ENCODE measurements at regions not wholly inside any gene's neighbourhood (a gene's known extent, or its start where the extent isn't known, plus 50 kb on each side); places are given as distances from the start of the nearest gene placed in this dataset.

DNA sequence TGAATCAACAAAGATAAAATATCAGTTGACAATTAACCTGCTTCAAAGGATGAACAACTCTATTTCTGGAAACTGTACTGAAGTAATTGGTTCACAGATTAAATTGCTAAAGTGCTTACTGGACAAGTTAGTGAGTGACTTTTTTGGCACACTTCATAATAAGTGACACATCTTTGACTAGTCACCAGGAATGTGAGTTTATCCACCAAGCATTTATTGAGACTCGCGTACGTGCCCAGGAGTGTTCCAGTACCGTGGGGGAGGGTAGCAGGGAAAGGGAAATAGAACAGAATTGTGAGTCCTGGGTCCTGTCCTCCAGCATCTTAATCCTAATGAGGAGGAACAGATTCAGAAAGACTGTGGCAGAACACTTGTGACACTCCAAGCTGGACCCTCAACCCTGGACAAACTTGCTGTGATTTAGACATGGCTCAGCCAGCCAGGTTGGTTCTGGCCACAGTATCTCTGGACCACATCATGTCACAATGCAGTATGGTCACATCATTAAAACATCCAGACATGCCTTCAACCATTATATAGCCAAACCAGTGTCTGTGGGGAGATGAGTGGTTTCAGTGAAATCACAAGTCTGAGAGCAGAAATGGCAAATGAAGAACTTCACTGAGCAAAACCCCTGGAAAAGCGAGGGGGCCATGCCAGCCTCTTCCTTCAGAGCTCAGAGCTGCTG, 623.1 kb downstream of the BNC2 start:
- intact Hi-C loops (cut with DNase I, micrococcal nuclease) = no loop called here
- no peak for ATAC-seq
- no peak for DNase-seq

DNA sequence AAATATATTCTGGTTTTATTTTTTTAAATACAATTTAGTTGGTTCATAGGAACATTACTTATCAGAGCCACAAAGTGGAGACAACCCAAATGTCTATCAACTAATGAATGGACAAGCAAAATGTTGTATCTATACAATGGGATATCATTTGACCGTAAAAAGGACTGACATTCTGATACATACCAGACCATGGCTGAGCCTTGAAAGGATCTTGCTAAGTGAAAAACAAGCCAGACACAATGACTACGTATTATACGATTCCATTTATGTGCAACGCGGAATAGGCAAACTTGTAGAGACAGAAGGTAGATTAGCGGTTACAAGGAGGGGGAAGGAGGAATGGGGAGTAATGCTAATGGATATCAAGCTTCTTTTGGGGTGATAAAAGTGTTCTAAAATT, 621.6 kb downstream of the BNC2 start:
- ATAC-seq = no peak
- intact Hi-C loops (cut with DNase I, micrococcal nuclease) = no loop called here

DNA sequence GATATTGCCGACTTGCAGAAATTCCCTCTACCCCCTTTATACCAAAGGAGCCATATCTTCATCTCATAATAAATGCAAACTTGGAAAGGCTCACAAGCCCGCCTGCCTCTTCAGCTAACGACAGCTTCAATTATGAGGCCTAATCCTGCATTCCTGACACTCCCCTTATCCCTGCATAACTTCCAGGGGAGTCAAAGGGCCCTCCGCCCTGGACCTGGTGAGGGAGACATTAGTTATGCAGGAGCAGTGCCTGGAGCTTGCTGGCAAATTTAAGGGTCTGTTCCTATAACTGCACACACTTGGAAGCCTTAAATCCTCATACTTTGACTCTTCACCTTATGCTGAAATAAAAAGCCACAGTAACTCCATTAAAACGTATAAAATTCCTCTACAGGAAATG, 617.9 kb downstream of the BNC2 start:
- no peak for DNase-seq
- no peak for ATAC-seq
- intact Hi-C loops (cut with DNase I, micrococcal nuclease) = no loop called here

More for the DNA sequence above, 621.6 kb downstream of the BNC2 start:
- DNase-seq = no peak

DNA sequence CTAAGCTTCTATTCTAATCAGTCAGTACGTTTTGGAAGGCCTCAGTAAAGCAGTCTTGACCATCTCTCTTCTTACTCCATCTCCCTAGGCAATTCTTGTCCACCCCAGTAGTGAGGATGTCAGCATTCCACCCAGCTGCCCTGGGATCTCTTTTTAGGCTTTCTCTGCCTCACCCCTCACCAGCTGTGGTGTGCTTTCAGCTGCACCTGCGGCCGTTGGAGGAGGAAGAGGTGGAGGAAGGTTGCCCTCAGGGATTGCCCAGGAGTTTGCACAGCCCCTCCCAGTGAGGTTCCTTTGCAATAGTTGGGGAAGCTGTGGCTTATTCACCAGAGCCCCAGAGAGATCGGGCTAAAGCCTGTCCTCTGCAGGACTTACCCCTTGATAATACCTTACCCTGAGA, 615.8 kb downstream of the BNC2 start:
- intact Hi-C loops (cut with DNase I, micrococcal nuclease) = no loop called here
- DNase-seq = no peak

DNA sequence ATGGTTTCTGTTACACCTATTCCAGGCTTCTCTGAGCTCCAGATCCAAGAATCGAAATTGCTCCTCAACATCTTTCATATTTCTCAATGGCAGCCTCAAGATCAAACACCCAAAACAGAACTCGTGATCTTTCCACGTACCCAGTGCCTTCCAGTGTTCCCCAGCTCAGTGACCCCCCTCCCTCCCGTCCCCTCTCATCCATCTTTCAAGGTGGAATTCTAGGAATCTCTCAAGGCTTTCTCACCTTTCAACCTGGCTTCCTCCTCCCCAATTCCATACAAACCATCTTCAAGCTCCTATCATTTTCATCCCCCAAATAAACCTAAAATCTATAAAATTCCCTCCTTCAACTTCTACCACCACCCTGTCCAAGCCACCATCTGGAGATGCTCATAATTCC, 615.3 kb downstream of the BNC2 start:
- no peak for ATAC-seq
- intact Hi-C loops (cut with DNase I, micrococcal nuclease) = no loop called here
- DNase-seq = no peak

More for the DNA sequence above, 615.8 kb downstream of the BNC2 start:
- ATAC-seq = no peak

DNA sequence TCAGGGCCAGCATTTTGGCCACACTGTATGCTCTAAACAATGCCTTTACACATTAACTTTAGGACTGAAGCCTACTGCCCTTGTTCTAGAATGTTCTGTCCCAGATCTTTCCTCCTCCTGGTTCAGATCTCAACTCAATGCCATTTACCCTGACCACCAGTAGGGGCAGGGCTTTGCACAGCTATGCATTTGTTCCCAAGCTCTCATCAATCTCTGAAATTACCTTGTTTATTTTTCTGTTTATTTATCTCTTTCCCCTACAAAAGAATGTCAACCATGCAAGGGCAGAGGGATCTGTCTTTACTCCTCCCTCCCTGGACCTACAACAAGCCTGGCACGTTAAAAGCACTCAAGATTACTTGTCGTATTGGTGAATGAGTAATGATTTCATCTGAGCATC, 612.9 kb downstream of the BNC2 start:
- intact Hi-C loops (cut with DNase I, micrococcal nuclease) = no loop called here
- ATAC-seq (no peak), DNase-seq (no peak)

DNA sequence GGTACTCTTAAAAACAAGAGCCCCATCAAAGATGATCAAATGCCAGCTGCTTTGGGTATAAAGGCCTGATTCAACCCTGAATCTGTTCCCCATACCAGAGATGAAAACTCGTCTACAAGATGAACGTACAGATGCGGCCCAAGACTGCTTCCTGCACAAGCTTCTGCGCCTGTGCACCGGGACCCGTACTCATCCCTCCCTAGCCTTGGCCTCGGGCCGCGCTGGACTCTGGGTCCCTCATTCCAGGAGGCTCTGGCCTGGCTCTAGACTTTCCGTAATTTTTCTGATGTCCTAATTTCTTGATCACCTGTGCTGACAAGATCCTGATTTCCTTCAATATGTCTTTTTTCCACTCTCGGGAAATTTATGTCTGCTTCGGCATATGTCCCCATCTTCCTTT, 612.3 kb downstream of the BNC2 start:
- no peak for DNase-seq

DNA sequence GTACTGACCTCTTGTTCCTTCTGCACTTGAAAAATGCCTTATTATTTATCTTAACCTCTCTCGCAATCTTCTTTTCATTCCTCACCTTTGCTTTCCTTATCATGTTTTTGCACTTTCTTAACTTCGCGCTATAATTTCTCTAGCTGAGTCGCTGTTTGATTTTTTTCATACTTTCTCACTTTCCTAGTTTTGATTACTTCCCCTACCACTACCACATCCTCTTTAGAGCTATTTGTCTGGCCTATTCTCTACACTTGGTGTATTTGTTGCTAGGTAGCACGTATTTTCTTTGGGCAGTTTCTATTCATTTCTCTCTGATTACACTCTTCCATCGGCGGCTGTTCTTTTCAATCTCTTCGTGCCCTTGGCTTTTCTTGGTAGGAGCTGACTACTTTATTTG, 611.8 kb downstream of the BNC2 start:
- intact Hi-C loops (cut with DNase I, micrococcal nuclease) = no loop called here
- ATAC-seq = no peak

More for the DNA sequence above, 612.3 kb downstream of the BNC2 start:
- intact Hi-C loops (cut with DNase I, micrococcal nuclease) = no loop called here
- no peak for ATAC-seq

DNA sequence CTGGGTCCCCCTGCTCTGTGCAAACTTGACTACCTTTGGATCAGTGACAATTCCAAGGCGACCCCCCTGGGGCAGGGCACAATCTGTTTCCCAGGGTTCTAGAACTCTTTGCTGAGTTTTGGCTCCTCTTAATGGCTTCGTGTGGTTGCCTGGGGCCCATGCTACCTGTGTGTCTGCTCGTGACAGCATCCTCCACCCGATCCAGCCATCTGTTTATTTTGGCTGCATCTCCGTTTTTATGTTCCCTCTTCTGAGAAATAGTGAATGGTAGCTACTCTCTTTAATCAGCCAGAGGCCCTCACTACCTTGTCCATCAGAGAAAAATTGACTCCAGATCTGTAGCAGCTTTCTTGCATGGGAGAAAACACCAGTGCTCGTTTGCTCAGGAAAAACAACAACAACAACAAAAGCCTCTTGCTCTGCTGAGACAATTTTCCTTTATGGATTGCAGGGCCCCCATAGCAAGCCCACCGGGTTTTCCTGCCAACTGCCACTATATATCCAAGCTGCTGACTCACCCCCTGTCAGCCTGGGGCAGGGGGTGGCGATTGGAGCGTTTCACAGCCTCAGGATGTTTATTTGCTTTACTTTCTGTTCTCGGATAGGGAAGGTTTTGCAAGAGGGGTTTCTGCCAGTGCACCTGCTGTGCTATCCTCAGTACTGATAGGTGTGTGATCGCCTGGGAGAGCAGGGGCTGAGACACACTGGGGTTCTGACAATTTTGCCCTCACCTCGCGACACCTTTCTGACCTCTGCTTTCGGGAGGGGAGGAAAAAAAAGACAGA, 607.8 kb downstream of the BNC2 start:
- ATAC-seq (no peak), DNase-seq (no peak)
- intact Hi-C loops (cut with DNase I, micrococcal nuclease) = loop anchor here in 1 of 2 donors (10.0 kb wide), 1 partner anchor 388 kb away; no protein-coding TSS in a partner anchor

More for the DNA sequence above, 611.8 kb downstream of the BNC2 start:
- no peak for DNase-seq

DNA sequence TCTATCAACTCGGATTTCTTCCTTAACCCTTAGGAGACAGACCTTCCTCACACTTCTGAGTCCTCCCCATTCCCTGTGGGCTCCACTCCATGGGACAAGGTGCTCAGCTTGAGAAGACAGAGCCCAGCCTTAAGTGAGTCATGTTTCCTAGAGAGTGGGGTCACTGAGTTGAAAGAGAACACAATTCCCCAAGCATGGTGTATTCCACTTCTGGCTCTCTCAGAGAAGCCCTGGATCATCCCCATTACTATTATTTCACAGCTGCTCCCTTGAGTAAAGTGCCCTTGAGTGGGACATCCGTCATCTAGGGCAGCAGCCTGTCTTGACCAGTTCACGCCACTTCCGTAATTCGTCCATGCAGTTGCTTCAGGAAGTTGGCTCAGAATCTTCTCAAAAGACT, 604.8 kb downstream of the BNC2 start:
- intact Hi-C loops (cut with DNase I, micrococcal nuclease) = loop anchor here in 1 of 2 donors (10.0 kb wide), 1 partner anchor 391 kb away; no protein-coding TSS in a partner anchor
- DNase-seq (no peak), ATAC-seq (no peak)

DNA sequence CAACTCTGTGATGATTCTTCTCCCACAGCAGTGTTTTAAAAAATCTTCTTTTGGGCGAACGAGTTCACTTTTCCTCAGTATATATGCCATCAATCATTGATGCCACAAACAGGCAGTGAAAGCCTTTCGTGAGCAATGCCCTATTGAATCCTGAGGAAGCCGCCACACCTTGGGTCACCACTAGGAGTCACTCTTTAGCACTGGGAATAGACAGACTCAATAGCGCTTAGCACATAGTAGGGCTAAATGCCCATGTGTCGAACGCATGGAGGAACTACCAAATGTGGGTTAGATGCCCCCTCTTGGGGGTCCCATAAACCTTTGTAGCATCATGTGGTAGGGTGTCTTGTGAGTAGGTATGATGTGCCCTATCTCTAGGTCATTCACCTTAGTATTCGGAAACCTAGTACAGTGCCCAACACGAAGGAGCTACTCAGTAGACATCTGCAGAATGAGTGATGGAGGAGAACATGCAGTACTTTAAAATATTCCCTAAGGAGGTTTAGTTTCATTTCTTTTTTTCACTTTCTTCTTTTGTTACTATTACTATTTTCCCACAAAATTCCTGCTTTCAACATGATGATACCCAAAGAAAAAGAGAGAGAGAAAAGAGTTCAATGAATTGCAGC, 603.7 kb downstream of the BNC2 start:
- no peak for ATAC-seq
- intact Hi-C loops (cut with DNase I, micrococcal nuclease) = loop anchor here in 1 of 2 donors (10.0 kb wide), 1 partner anchor 392 kb away; no protein-coding TSS in a partner anchor
- DNase-seq = peak in 1 of 2 donors; percentile 18

DNA sequence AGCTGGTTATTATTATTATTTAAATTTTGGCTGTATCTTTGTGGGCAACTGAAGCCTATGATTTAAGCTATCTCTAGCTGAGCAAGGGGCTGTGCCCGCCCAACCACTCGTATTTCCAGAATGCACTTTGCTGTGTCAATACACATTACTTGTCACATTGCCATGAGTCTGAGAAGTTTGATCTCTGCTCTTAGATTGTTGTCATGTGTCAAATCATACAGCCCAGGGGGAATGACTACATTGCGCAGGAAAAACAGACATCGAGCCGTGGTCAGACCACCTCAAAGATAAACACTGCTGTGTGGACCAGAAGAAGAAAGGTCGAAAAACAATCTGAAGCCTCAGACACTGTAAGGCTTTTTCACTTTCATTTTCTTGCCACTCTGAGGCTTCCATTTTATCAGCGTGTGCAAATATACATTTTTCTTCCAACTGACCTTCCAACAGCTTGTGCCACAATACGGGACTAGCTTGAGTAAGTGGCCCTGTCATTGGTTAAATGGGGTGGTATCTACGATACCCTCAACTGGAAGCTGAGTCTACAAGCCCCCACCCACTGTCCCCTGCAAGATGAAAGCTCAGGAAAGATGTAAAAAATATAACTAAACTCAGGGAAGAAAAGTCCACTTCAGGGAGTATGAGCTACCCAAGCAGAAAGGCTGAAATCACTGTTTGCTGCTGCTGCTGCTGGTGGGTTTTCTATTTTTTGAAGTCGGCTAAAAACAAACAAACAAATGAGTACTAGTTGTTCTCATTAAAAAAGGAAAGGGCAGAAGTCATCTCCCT, 603.0 kb downstream of the BNC2 start:
- peak in 1 of 2 donors; percentile 13 for DNase-seq
- intact Hi-C loops (cut with DNase I, micrococcal nuclease) = loop anchor here in 1 of 2 donors (10.0 kb wide), 1 partner anchor 393 kb away; no protein-coding TSS in a partner anchor
- ATAC-seq = peak; percentile 85

DNA sequence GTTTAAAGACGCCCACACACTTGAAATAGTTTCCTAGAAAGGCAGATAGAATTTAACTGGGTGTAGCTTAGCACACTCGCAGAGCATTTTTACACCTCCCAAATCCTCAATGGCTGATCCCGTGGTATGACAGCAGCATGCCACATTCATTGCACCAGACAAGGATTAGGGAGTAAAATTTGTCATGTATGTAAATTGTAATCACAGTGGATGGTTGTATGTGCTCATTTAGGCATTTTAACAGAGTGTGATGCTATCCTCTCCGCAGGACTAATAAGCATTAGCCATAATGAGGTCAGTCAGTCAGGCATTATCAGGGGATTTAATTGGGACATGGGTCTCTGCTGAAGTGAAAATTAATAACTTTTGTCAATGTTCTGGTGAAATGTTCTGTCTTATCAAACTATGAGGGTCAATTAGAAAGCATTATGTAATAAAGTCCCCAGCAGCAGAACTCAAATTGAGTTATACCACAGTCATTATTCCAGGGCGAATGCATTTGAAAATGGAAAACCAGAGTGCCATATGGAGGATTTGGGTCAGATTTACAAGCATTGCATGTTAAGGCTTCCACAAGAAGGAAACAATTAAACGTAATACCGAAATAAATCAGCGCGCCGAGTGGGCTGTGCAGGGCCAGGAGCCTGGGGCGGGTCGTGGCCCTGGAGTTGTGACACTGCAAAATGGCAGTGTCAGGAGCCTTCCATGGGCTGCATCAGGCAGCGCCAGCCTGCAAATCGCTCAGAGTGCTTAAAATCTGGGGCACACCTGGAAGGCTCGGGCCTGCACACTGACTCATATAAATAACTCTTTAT, 602.2 kb downstream of the BNC2 start:
- ATAC-seq (no peak), DNase-seq (no peak)
- intact Hi-C loops (cut with DNase I, micrococcal nuclease) = loop anchor here in 1 of 2 donors (10.0 kb wide), 1 partner anchor 393 kb away; no protein-coding TSS in a partner anchor

DNA sequence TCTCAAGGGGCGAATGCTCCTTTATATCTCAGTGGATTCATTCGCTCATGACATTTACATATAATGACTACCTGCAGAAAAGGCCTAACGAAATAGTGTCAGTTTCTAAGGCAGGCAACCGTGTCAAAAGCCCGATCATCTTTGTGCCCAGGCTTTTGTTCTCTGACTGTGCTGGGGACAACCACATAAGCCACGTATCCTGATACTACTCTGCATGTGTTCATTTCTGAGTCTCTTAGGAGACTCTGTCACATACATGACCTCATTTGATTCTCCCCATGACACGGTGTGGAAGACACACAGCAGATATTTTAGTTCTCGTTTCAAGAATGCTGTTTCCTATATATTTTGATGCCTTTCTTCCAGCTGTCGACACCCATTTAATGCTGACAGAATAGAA, 598.5 kb downstream of the BNC2 start:
- no peak for DNase-seq
- ATAC-seq = no peak
- intact Hi-C loops (cut with DNase I, micrococcal nuclease) = no loop called here

DNA sequence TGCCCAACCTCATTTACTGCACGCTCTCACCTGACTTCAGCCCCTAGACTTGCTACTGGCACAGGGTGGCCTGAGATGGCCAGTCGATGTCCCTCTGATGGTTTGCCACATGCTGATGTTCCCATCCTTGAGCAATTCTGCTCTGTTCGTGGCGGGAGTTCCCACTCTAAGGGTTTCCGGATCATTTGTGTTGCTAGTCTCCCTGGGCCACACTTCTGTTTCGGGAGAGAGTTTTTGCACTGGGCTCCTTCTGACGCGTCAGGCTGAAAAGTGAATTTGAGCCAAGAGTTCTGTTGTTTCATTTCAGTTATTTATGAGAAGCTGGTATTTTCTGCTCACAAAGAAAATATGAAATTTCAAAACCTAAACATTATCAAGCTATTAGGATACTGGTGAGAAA, 597.7 kb downstream of the BNC2 start:
- DNase-seq (no peak), ATAC-seq (no peak)
- intact Hi-C loops (cut with DNase I, micrococcal nuclease) = no loop called here

DNA sequence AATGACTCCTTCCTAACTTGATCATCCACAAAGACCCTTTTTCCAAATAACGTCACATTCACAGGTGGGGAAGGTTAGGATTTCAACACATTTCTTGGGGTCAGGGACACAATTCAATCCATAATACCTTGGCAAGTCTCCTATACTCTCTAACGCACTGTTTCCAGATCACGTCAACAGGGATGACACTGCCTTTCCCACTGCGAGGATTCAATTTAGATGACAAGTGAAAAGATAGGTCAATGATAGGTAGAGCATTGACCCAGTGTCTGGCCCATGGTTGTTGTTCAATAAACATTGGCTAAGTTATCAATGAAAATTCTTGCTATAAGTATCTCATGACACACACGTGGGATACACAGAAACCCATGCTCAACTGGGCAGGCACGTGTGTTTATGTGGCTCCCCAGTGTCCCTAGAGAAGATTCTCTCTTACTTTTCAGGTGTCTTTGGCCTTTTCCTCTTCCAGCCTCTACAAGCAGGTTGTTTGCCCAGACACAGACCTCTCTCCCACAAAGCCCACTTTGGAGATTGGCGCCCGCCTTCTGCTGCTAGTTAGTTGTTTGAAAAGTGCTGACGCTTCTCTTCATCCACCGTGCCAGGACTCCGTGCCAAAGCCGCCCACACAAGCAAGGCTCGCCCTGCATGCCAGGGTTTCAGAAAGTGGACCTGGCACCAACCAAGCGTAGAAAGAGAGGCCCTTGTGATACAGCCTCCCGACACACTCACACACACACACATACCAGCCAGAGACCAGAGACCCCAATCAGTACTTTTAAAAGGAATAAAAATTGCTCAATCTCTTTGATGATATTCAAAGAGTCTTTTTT, 594.5 kb downstream of the BNC2 start:
- ATAC-seq = no peak
- intact Hi-C loops (cut with DNase I, micrococcal nuclease) = no loop called here
- peak in 1 of 2 donors; percentile 34 for DNase-seq

DNA sequence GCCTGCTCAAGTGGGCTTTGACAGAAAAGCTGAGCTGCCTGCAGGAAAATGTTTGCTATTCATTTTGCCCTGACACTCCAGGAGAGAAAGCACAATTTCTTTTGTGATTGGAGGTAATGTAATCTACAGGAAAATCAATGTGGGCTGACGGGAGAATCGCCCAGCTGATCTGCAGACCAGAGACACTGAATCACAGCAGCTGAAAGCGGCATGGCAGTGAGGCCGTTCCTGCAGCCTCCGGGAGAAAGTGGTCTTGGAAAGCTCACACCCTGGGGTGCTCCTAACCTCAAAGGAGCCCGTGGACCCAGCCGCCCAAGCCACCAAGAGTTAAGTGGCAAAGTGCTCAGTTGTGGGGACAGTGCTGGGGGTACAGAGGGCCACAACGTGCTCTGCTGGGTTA, 593.6 kb downstream of the BNC2 start:
- intact Hi-C loops (cut with DNase I, micrococcal nuclease) = no loop called here
- no peak for ATAC-seq
- no peak for DNase-seq

Data from left colon (tissue), 2 donors.